ENCODE measurements at regions not wholly inside any gene's neighbourhood (a gene's known extent, or its start where the extent isn't known, plus 50 kb on each side); places are given as distances from the start of the nearest gene placed in this dataset.

DNA sequence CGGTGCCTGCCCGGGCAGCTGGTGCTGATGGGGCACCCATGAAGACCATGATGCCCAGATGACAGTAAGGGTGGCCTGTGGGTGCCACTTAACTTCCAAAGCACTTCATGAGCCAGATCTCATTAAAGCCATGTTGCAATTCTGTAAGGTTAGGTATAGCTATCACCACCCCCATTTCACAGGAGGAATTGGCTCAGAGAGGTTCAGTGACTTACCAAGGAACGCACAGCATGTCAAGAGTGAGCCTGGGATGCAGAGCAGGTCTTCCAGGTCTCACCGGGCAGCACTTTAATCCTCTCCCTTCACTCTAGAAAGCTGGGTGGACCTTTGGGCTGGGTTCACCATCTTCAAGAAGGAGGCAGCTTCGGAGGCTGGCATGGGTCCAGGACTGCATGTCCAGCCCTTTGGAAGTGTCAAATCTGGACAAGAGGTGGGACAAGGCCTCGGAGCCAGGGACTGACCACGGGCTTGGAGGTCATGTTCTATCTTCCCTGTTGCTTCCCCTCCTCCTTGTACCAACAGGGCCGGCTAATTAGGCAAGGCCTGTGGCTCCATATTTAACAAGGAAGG is 189.8 kb downstream of the URI1 start:
- Mint-ChIP-seq H3K4me1 (ENCODE audit: unreplicated experiment) (no peaks in the 10 kb centered on the region), H3K9me3 (ENCODE audit: unreplicated experiment) (peaks cover 10% of the 10 kb centered on the region), H3K27ac (ENCODE audit: unreplicated experiment) (no peak overlapping the region), H3K4me3 (ENCODE audit: unreplicated experiment) (no peak overlapping the region), H3K36me3 (ENCODE audit: unreplicated experiment) (no peaks in the 10 kb centered on the region), H3K27me3 (ENCODE audit: unreplicated experiment) (no peaks in the 10 kb centered on the region)
- TF ChIP-seq, protein P1, sequence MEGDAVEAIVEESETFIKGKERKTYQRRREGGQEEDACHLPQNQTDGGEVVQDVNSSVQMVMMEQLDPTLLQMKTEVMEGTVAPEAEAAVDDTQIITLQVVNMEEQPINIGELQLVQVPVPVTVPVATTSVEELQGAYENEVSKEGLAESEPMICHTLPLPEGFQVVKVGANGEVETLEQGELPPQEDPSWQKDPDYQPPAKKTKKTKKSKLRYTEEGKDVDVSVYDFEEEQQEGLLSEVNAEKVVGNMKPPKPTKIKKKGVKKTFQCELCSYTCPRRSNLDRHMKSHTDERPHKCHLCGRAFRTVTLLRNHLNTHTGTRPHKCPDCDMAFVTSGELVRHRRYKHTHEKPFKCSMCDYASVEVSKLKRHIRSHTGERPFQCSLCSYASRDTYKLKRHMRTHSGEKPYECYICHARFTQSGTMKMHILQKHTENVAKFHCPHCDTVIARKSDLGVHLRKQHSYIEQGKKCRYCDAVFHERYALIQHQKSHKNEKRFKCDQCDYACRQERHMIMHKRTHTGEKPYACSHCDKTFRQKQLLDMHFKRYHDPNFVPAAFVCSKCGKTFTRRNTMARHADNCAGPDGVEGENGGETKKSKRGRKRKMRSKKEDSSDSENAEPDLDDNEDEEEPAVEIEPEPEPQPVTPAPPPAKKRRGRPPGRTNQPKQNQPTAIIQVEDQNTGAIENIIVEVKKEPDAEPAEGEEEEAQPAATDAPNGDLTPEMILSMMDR (IDR thresholded peaks at IDR 0.05): no peak
- no peak for DNase-seq (ENCODE audit: extremely low spot score, unreplicated experiment)

DNA sequence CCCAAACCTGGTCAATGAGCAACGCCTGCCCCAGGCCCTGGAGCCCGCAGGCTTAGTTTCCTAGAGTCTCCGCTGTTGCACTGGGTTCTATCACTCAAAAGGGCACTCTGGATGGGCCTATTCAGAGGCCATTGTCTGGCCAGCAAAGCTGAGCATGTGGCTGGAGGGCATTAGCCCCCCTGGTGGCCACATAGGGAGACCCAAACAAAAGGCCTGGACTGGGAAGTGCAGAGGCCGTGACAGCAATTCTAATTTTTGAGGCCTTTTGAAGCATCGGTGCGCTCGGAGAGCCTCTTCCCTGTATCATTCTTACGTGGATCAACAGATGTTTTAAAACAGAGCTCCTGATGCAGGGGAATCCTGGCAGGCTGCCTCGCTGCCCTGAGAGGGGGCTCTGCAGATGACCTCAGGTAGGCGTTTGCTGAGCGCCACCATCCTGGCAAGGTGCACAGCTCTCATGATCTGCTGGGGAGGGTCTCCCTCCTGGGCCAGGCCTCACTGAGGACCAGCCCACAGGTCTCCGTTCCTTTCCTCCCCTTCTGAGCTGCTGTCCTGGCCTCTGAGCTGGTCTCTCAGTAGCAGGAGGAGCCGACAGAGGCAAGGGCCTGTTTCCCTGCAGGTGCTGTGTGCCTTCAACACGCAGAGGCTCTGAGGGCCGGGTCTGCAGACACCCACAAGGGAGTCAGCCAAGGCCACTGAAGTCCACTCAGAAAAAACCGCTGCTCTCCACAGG is 190.5 kb downstream of the URI1 start:
- Mint-ChIP-seq H3K27me3 (ENCODE audit: unreplicated experiment) (no peaks in the 10 kb centered on the region), H3K4me1 (ENCODE audit: unreplicated experiment) (no peaks in the 10 kb centered on the region), H3K4me3 (ENCODE audit: unreplicated experiment) (no peak overlapping the region), H3K27ac (ENCODE audit: unreplicated experiment) (no peak overlapping the region), H3K36me3 (ENCODE audit: unreplicated experiment) (no peaks in the 10 kb centered on the region), H3K9me3 (ENCODE audit: unreplicated experiment) (peaks cover 10% of the 10 kb centered on the region)
- TF ChIP-seq, protein P1 (IDR thresholded peaks at IDR 0.05): no peak
- no peak for DNase-seq (ENCODE audit: extremely low spot score, unreplicated experiment)

DNA sequence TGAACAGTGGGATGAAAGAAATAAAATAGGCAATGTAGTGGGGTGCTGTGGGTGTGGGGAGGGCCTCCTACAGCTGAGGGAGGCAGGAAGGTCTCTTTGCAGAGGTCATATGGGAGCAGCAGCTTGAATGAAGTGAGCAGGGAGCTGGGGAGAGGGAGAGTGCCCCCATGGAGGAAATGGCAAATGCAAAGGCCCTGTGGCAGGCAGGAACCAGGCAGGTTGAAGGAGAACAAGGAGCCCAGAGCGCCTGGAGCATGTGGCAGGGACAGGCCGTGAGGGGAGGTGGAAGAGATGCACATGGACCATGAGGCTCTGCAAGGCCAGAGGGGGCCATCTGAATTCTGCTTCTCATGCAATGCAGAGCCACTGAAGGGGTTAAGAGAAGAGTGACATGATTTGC is 191.8 kb downstream of the URI1 start:
- Mint-ChIP-seq H3K4me3 (ENCODE audit: unreplicated experiment) (no peak overlapping the region), H3K4me1 (ENCODE audit: unreplicated experiment) (no peaks in the 10 kb centered on the region), H3K9me3 (ENCODE audit: unreplicated experiment) (peaks cover 10% of the 10 kb centered on the region), H3K27ac (ENCODE audit: unreplicated experiment) (no peak overlapping the region), H3K27me3 (ENCODE audit: unreplicated experiment) (no peaks in the 10 kb centered on the region), H3K36me3 (ENCODE audit: unreplicated experiment) (no peaks in the 10 kb centered on the region)
- no peak for DNase-seq (ENCODE audit: extremely low spot score, unreplicated experiment)
- TF ChIP-seq, protein P1 (IDR thresholded peaks at IDR 0.05): no peak

DNA sequence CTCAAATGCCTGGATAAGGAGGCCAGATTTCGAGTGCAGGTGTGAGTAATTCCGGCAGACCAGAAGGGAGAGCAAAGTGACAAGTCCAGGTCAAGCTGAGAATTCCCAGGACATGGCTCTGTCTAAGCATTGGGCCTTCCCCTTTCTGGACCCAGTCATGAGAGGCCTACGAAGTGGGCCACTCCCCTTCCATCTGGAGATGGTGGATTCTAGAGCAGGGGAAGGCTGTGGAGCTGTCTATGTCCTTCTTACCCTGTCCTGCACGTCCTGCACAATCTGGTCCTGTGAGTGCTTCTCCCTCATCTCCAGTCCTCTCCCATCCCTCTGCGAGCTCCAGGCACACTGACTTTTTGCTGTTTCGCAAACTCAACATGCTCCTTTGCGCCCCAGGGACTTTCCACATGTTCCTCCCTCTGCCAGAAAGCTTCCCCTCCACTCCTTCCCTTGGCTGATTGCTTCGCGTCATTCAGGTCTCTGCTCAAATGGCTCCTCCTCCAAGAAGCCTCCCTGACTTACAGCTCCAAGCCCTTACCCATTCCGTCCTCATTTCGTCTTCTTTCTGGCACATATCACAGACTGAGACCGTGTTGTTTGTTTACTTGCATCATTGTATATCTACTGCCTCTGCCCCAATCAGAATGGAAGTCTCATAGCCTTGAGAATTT is 193.2 kb downstream of the URI1 start:
- TF ChIP-seq, protein P1 (IDR thresholded peaks at IDR 0.05): no peak
- Mint-ChIP-seq H3K27me3 (ENCODE audit: unreplicated experiment) (no peaks in the 10 kb centered on the region), H3K9me3 (ENCODE audit: unreplicated experiment) (peaks cover 17% of the 10 kb centered on the region), H3K4me3 (ENCODE audit: unreplicated experiment) (no peak overlapping the region), H3K4me1 (ENCODE audit: unreplicated experiment) (no peaks in the 10 kb centered on the region), H3K36me3 (ENCODE audit: unreplicated experiment) (no peaks in the 10 kb centered on the region), H3K27ac (ENCODE audit: unreplicated experiment) (no peak overlapping the region)
- DNase-seq (ENCODE audit: extremely low spot score, unreplicated experiment): no peak

DNA sequence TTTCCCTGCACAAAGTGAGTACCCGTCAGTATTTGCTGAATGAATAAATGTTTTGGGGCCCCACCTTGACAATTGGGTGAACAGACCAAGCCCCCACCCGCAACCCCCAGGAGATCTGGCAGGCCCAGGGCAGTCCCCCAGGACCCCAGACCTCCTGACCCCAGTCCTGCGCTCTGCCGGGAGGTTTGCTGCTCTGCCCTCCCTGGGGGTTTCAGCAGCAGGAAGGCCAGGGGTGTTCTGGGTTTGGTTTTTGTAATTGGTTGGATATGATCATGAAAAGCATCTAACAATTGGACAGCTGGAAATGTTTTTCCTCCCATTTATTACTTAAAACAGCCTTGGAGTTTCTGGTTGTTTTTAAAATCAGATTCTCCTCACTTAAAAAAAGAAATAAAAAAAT is 193.8 kb downstream of the URI1 start:
- H3K4me1 Mint-ChIP-seq (ENCODE audit: unreplicated experiment): no peaks in the 10 kb centered on the region

More for the DNA sequence above, 193.8 kb downstream of the URI1 start:
- Mint-ChIP-seq H3K27me3 (ENCODE audit: unreplicated experiment) (no peaks in the 10 kb centered on the region), H3K36me3 (ENCODE audit: unreplicated experiment) (no peaks in the 10 kb centered on the region), H3K27ac (ENCODE audit: unreplicated experiment) (no peak overlapping the region), H3K4me3 (ENCODE audit: unreplicated experiment) (no peak overlapping the region), H3K9me3 (ENCODE audit: unreplicated experiment) (peaks cover 17% of the 10 kb centered on the region)
- no peak for DNase-seq (ENCODE audit: extremely low spot score, unreplicated experiment)
- TF ChIP-seq, protein P1 (IDR thresholded peaks at IDR 0.05): no peak

Data from osteocyte (in vitro differentiated cells).